GM19395 (cell line): ENCODE measurements at regions not wholly inside any gene's neighbourhood (a gene's known extent, or its start where the extent isn't known, plus 50 kb on each side); places are given as distances from the start of the nearest gene placed in this dataset.

Experiments used
- ATAC-seq: cut with Tn5 transposase; IDR thresholded peaks from one replicate; pipeline ENCODE4 v1.9.1; 2021; ENCODE audit warnings: mild to moderate bottlenecking, moderate library complexity; ENCODE audit not compliant: unreplicated experiment

GRCh38 chr2:129699781-129700573, 279.5 kb upstream of the RAB6C start:
- no peak for ATAC-seq

DNA sequence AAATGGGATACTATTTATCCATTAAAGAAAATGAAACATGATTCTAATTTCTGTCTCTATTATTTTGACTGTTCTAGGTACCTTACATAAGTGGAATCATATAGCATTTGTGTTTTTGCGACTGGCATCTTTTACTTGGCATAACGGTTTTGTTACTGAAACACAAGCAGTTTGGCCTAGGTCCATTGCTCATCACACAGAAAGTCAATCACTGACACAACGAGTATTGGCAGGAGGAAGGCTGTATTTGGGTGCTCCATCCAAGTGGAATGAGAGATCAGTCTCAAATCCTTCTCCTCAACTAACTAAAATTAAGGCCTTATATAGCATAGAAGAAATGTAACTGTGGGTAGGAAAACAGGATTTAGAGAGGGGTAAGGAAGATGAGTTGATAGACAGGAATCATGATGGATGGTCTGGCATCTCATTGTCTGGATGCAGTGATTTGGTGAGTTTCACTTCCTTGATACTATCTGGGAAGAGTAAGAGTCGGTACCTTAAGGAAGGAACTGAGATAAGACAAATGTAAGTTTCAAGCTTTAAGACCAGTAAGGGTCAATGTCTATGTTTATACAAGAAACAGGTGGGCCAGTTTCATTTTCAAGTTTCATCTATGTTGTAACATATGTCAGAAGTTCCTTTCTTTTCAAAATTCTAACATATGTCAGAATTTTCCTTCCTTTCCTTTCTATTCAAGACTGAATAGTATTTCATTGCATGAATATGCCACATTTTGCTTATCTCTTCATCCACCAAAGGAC, 276.9 kb upstream of the RAB6C start:
- no peak for ATAC-seq

GRCh38 chr2:129705085-129705484, 274.4 kb upstream of the RAB6C start:
- no peak for ATAC-seq

- no peak for ATAC-seq
Observed at GRCh38 chr2:129707800-129708199, 271.7 kb upstream of the RAB6C start.

- ATAC-seq = no peak
Observed at GRCh38 chr2:129708221-129708967, 271.1 kb upstream of the RAB6C start.

- ATAC-seq = no peak
Observed at GRCh38 chr2:129709001-129709955, 270.2 kb upstream of the RAB6C start.

- no peak for ATAC-seq
Observed at GRCh38 chr2:129709956-129710598, 269.4 kb upstream of the RAB6C start.

GRCh38 chr2:129710670-129711495, 268.6 kb upstream of the RAB6C start:
- no peak for ATAC-seq

- no peak for ATAC-seq
Observed at GRCh38 chr2:129711816-129712675, 267.4 kb upstream of the RAB6C start.

DNA sequence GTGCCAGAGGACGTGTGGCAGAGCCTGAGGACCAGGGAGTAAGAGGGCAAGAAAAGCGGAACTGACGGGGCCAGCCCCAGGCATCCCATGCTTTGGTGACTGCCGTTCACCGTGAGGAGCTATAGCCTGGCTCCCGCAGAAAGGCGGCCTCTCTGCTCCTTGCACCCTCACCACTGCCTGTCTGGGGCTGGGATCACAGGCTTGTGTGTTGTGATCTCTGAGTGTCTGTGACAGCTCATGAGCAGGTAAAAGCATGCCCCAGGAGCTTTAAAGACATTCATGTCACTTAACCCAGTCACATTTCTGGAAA, 266.8 kb upstream of the RAB6C start:
- no peak for ATAC-seq

GRCh38 chr2:129713337-129713736, 266.1 kb upstream of the RAB6C start:
- ATAC-seq = no peak

- no peak for ATAC-seq
Observed at GRCh38 chr2:129716781-129717559, 262.5 kb upstream of the RAB6C start.

GRCh38 chr2:129717560-129718130, 261.8 kb upstream of the RAB6C start:
- ATAC-seq = no peak

- ATAC-seq = no peak
Observed at GRCh38 chr2:129719335-129719734, 260.1 kb upstream of the RAB6C start.

- ATAC-seq = no peak
Observed at GRCh38 chr2:129720360-129720759, 259.1 kb upstream of the RAB6C start.

- ATAC-seq = no peak
Observed at GRCh38 chr2:129720761-129721160, 258.7 kb upstream of the RAB6C start.

- ATAC-seq = no peak
Observed at GRCh38 chr2:129721236-129721635, 258.2 kb upstream of the RAB6C start.
